Lower leg skin (tissue), 4 donors: ENCODE measurements at regions not wholly inside any gene's neighbourhood (a gene's known extent, or its start where the extent isn't known, plus 50 kb on each side); places are given as distances from the start of the nearest gene placed in this dataset.
"Not testable (repeated sequence)": the region's sequence is repeated elsewhere in the genome, so short reads cannot be mapped to it uniquely, and the experiment has no call there.

ENCODE experiments used
- DNase-seq, 2 donors: peaks; one replicate each; pipeline ENCODE4 v3.0.0-alpha.2; 2019; ENCODE audit warnings: low spot score in 2 of 2
- H3K4me3 ChIP-seq: fragments of 200-600 bp; sonication (generic); 2 replicates; pipeline ENCODE4 v1.5.1; 2017; ENCODE audit warnings: mild to moderate bottlenecking, low read depth; ENCODE audit not compliant: poor library complexity, severe bottlenecking
- CTCF ChIP-seq, 3 donors: fragments of 450-650 bp; IDR thresholded peaks; one replicate each; pipeline ENCODE4 v1.5.1; 2016; ENCODE audit warnings: antibody characterized with exemption in 3 of 3, mild to moderate bottlenecking in 3 of 3, moderate library complexity in 2 of 3
- POLR2A ChIP-seq, 2 donors: fragments of 450-650 bp; IDR thresholded peaks; one replicate each; pipeline ENCODE4 v1.6.1; 2016 to 2017; ENCODE audit warnings: antibody characterized with exemption in 2 of 2, mild to moderate bottlenecking in 1 of 2, moderate library complexity in 1 of 2
- WGBS, 2 donors: methylation state at CpG; one replicate each; pipeline ENCODE4 v1.1.5; 2018; 5-methylcytosine and 5-hydroxymethylcytosine counted together
- intact Hi-C: fragments of 100-400 bp; cut with DNase I; formaldehyde crosslinking; loops from one replicate; pipeline ENCODE4 v1.15.0; 2023; ENCODE audit warnings: low total_unique reads

GRCh38 chrX:3426552-3426951, 80.1 kb upstream of the MXRA5 start:
- intact Hi-C loops: no loop called here

GRCh38 chrX:3425031-3425430, 78.6 kb upstream of the MXRA5 start:
- TF ChIP-seq POLR2A (IDR thresholded peaks at IDR 0.05): no peak
- no peak for DNase-seq
- intact Hi-C loops: no loop called here
- WGBS, 2 donors: 78% methylated on average over 6 of the region's 6 CpGs
- no peak overlapping the region for H3K4me3 ChIP-seq

More at GRCh38 chrX:3426552-3426951, 80.1 kb upstream of the MXRA5 start:
- H3K4me3 ChIP-seq: no peak overlapping the region
- WGBS, 2 donors: 88 to 91% methylated on average over 2 of the region's 2 CpGs
- no peak for DNase-seq
- no peak for TF ChIP-seq CTCF (IDR thresholded peaks at IDR 0.05)
- no peak for TF ChIP-seq POLR2A (IDR thresholded peaks at IDR 0.05)

- no peak for DNase-seq
- intact Hi-C loops: no loop called here
- H3K4me3 ChIP-seq: no peak overlapping the region
- WGBS, 2 donors: 89 to 94% methylated on average over 3 of the region's 3 CpGs
- TF ChIP-seq POLR2A (IDR thresholded peaks at IDR 0.05) (no peak), CTCF (IDR thresholded peaks at IDR 0.05) (no peak)
Measured at GRCh38 chrX:3420316-3420715, 73.9 kb upstream of the MXRA5 start.

- 43 to 53% methylated on average over 4 of the region's 4 CpGs for WGBS, 2 donors
- intact Hi-C loops: no loop called here
- H3K4me3 ChIP-seq: no peak overlapping the region
- DNase-seq: no peak
- TF ChIP-seq CTCF (IDR thresholded peaks at IDR 0.05) (no peak), POLR2A (IDR thresholded peaks at IDR 0.05) (no peak)
Measured at GRCh38 chrX:3415011-3415410, 68.6 kb upstream of the MXRA5 start.

GRCh38 chrX:3411626-3412025, 65.2 kb upstream of the MXRA5 start:
- H3K4me3 ChIP-seq, DNase-seq, intact Hi-C loops: not testable (repeated sequence)
- 92 to 93% methylated on average over 2 of the region's 2 CpGs for WGBS, 2 donors

- intact Hi-C loops, H3K4me3 ChIP-seq, DNase-seq: not testable (repeated sequence)
- 64 to 72% methylated on average over 4 of the region's 4 CpGs for WGBS, 2 donors
Measured at GRCh38 chrX:3409936-3410335, 63.5 kb upstream of the MXRA5 start.

GRCh38 chrX:3407781-3408180, 61.3 kb upstream of the MXRA5 start:
- 54 to 56% methylated on average over 3 of the region's 3 CpGs for WGBS, 2 donors
- H3K4me3 ChIP-seq: no peak overlapping the region
- DNase-seq: no peak
- intact Hi-C loops: no loop called here
- TF ChIP-seq CTCF (IDR thresholded peaks at IDR 0.05): no peak
- no peak for TF ChIP-seq POLR2A (IDR thresholded peaks at IDR 0.05)
